G401.6 (cell line): ENCODE measurements at regions not wholly inside any gene's neighbourhood (a gene's known extent, or its start where the extent isn't known, plus 50 kb on each side); places are given as distances from the start of the nearest gene placed in this dataset.
"Not testable (repeated sequence)": the region's sequence is repeated elsewhere in the genome, so short reads cannot be mapped to it uniquely, and the experiment has no call there.

Experiments used
- FAIRE-seq: peaks from 2 replicates; lab custom pipeline; 2012; peaks lifted over from hg19 to GRCh38; lab: Jason Lieb, UNC

DNA sequence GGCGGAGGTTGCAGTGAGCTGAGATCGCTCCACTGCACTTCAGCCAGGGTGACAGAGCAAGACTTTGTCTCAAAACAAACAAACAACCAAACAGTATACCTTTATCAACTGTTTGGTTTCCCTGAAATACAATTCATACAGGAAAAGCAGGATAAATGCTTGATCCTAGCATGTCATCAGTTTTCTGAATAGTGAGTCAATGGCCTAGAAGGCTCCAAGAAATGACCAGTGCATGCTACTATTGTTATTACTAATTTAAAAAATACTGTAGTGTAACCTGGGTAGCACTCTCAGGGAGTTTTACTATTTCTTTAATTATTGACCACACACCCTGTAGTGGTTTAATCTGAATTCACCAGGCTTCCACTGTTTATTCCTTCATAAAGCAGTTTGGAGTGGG lies 101.0 kb upstream of the PTPN3 start:
- FAIRE-seq = no peak

DNA sequence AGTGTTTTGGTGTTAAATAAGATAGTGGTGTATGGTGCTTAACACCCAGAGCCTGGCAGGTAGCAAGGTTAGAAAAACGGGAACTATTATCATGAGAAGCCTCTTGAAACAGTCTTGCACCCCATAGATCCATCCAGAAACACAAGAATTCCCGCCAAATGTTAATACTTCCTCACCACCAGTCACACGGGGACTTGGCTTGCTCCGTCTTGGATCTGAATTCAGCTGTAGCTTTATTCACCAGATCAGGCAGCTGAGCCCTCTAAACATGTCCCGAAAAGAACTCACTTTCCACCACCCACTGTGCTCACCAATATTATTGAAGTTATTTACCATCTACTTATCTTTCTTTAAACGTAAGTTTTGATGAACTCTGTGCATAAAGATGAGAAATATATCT lies 101.6 kb upstream of the PTPN3 start:
- no peak for FAIRE-seq

DNA sequence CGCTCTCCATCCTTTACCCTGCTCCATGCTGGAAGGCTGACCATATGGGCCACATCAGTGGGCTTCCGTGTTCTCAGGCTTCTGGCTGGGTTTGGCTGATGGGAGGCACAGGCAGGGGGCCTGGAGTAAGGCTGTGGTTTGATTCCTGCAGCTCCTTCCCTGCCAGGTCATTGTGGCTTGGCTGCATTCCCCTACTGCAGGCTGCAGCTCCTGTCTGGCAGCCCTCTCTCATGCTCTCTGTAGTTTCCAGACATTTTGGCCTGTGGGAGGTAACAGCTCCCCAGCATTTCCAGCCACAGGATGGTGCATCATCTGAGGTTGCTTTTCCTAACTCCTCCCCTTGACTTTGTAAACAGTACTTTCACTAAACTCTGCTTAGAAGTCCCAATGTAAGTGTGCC lies 102.0 kb upstream of the PTPN3 start:
- no peak for FAIRE-seq

DNA sequence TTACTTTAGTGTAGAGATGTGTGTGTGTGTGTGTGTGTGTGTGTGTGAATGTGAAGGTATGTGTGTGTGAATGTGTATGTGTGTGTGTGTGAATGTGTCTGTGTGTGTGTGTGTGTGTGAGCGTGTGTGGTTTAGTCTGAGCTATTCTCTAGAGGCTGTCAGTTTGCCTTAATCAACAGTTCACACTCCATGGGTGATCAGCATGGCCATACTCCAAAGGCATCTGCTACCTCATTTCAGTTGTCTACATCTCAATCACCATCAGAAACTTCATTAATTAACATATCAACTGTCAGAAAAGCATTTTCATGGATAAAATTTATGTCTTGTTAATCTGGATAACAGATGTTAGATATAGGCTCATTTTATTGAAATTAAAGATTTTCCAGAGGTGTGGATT lies 103.1 kb upstream of the PTPN3 start:
- FAIRE-seq = no peak

DNA sequence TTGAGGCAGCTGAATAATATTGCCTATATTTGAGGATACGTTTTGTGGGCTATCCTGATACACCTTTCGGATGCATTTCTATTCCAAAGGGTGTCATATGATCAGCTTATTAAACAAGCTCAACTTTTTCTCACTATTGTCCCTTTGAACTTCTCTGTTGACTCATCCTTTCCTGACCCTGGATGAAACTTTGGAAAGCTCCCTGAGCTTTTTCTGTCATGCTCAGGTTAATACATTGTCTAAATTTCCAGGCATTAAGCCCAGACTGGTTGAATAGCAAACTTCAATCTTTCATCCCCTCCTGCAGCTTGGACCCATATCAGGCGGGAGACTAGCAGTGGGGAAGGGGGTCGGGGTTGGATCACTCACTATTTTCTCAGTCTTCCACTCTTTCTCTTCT lies 104.9 kb upstream of the PTPN3 start:
- no peak for FAIRE-seq

DNA sequence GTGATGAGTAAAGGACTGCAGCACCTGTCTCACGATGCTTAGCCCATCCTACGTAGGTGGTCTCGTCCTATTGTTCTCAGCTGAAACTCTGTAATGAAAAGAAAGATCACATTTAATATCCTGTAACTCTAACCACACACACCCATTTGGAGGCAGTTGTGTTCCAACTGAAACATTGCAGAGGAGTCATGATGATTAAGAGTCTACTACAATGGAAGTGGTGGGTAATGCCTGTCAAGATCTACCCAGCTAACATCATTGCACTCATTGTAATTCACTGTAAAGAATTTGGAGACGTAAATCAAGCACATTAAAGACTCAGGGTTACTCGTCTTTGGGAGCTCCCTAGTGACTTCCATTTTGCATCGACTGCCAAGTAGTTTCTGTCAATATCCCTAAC lies 106.0 kb upstream of the PTPN3 start:
- no peak for FAIRE-seq

DNA sequence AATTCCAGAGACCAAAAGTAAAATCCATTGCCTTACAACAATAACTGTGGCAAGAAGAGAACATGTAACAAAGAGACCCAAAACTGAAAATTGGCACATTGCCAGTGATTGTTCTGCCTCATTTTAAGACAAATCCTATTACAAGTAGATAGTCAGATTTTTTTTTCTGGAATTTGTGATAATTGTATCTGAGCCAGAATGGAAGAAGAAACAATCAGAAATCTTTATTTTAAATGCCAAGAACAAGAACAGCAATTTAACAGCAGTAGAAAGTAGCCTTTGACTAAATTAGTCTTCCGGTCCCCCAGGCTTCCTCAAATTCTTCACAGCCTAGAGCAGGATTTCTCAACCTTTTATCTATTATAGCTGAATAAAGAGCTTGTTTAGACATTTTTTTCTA lies 106.7 kb upstream of the PTPN3 start:
- FAIRE-seq = no peak

DNA sequence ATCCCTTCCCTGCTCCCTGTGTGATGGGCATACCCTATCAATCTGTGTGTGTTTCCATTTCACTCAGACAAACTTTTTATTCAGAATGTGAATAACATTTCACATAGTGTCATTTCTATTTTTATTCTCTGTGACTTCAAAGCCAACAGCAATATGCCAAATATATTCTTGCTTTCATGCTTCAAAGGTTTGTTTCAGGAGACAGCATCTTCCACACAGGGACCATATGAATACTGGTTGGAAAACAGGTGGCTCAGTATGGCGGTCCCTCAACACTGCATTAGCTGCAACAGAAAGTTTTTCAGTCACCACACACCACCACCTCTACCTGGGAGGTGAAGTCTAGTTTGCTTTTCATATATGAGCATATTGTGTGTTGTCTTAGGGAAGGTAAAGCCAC lies 111.0 kb upstream of the PTPN3 start:
- FAIRE-seq = no peak

DNA sequence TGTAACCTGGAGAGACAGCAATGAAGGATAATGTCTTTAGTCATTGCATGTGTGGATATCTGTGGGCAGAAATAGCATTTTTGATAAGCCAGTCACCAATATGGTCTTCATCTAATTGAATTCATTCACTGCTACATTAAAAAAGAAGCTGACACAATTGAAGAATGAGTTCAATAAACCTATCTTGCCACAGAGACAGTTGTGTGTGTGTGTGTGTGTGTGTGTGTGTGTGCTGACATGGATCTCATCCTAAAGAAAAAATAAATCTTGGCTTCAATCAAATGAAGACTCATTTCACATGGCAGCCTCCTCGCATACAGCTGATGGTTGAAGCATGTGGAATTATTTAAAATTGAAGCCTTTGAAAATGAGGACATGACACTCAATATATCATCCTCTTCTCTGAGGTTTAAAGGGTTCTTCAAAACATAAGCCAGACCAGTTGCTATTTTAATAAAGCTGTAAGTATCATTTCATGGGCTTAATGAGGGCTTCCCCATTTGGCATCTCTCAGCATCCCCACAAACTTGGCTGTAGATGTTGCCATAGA lies 118.5 kb upstream of the PTPN3 start:
- FAIRE-seq = no peak

DNA sequence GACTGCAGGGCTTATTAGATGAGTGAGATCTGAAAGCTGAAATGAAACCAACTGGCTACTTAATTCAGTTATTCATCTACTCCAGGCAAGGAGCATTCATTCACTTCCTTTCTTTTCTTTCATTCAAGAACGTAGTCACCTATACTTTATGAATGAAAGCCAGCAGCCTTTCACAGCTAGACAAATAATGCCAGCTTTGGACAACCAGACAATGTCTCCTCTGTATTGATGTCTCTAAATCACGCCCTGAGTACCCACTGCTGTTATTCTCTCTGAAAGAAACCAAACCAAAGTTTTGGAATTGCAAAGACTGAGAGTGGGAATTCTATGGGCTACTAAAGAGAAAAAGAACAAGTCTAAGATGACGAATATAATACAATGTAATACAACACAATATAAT lies 121.2 kb upstream of the PTPN3 start:
- FAIRE-seq = no peak

DNA sequence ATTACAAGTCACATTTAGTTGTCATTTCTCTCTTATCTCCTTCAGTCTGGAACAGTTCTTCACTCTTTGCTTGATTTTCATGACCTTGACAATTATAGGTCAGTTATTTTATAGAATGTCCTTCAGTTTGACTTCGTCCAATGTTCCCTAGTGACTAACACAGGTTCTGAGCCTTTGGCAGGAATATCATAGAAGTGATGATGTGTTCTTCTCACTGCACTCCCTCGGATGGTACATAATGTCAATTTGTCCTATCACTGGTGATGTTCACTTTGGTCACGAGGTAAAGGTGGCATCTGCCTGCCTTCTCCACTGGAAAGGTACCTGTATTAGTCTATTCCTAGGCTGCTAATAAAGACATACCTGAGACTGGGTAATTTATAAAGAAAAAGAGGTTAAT lies 126.0 kb upstream of the PTPN3 start:
- FAIRE-seq = no peak

DNA sequence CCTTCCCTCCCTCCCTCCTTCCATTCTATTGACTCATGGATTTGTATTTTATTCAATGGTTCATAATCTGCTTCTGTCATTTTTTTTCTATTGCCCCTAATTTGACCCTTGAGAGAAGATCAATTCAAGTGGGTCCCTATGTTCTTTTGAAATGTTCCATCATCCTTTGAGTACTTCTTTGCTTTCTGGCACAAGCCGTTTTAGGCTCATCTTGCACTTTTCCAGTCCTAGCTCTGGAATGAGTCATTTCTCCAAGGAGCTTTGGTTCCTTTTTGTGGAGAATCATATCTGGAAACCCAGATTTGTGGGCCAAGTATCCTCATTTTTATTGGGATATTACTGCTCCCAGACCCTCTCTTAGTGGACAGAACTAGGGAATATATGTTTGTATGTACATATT lies 126.8 kb upstream of the PTPN3 start:
- no peak for FAIRE-seq

DNA sequence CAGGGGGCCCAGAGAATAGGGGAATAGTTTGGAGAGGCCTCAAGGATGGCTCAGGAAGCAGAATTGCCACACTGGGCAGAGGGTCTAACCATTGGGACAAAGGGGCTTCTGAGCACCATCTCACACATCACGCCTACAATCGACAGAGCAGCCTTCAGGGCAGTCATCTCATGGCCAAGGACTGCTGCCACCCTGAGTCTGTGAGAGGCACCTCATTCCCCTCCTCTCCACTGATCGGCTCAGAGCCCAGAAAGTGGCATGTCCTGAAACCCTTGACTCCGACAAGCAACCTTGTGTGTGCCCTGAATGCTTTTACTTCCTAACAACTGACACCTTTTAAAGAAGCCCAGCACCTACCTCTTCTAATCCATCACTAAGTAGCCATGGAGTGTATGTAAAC lies 128.9 kb upstream of the PTPN3 start:
- FAIRE-seq = no peak

DNA sequence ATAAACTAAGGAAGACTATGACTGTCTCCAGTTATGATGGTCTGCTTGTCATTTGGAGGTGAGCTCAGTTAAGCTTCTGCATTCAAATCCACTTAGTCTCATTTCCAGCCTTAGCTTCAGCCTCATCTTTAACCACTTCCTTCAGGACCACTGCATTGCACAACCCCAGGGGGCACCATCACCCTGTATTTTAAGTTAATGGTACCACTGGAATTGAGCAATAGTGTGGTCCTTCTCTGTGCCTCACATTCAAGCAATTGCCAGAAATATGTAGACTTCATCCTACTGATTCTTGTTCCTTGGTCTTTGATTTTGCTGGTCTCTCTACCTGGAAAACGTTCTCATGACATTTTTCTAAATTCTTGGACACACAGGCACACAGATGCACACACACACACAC lies 131.5 kb upstream of the PTPN3 start:
- FAIRE-seq = no peak

DNA sequence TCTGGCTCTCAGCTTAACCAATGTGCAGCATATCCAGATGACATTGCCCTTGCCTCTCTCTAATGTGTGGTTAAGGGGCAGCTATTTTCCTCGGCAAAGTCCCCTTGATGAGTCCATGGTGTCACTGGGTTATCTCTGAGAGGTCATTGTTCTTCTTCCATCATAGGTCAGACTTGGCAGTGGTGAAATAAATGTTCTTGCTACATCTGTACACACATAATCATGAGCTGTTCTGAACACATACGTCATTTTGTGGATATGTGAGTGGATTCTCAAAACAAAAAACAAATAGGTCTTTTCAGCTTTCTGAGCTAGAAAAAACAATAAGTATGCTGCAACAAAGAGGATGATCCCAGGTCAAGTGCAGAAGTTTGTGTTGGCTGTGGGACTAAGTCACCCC lies 134.7 kb upstream of the PTPN3 start:
- FAIRE-seq = no peak

DNA sequence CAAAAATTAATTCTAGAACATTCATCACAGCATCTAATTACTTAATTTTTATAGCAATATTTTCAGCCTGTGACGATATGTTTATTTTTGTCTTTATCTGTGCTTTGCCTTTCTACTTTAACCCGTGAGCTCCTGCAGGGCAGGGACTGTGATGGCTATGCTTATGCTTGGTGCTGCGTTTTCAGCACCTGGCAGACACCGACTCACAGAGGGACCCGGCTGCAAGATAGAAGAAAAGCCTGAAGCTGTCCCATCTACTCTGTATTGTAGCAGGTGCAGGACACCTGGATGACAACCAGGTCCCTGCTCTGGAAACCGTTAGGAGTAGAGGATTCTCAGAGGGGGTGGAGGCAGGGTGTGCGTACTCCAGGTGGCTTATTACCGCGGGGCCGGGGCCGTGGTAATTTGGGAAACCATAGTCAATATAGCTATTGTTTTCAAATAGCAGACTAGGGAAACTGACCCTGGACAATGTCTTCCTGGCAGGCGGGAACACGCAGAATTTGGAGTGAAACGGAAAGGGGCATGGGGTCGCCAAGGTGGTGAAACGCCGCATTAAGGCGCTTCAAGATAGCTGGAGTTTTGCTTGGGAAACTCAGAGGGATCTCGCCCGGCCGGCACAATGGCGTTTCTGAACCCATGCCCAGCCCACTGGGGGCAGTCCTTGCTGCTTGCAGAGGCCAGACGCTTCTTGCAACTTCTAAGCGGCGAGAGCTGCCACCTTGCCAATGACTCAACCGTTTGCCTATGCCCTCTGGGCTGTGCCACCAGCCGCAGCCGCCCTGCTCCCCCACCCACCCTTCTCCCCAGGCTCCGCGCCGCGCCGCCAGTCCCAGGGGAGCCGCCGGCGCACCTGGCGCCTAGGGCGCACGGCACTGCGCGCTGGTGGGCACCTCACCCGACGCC lies 140.1 kb upstream of the PALM2AKAP2 start:
- no peak for FAIRE-seq

DNA sequence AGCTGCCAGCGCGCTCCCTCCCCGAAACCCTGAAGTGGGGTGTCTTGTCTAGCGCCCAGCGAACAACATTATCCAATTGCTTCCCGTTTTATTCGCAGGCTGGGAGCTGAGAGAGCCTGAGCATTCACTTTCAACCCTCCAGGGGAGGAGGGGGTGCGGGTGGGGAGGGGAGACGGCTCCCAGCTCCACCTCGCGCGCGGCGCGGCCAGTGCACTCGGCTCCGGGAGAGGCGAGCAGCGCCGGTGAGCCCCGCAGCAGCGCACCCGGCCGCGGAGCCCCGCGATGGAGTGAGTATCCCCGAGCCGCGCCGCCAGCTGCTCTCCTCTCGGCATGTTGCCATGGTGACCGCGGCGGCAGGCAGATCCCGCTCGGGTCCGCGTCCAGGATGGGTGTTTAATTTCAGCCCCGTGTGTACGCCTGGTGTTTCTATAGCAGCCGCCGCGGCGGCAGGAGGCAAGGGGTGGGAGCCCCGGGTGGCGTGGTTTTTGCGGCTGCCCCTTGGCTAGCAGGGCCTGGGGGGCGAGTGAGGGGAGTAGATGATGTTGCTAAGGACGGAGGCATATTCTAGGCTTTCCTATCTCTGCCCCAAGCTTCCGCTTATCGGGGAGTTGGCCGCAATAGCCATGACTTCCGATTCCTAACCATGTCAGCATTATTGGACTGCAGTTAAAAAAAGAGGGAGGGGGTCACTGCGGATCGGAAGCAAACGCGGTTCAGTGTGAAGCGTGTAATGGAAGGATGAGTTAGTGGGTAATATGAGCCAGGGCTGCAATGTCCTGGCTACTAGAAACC lies 139.2 kb upstream of the PALM2AKAP2 start:
- no peak for FAIRE-seq

DNA sequence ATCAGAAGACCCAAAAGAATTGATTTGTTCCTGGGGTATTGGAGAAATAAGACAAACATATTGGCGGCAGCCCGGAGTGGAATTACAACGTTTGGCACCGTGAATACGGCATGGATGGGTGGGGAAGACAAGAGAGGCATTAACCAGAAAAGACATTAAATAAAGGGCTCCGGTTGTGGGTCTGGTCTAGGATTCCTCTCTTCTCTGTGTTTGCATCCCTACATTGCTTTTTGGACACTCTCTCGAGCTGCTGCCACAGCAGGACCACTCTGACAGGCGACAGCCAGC lies 138.7 kb upstream of the PALM2AKAP2 start:
- FAIRE-seq = no peak

DNA sequence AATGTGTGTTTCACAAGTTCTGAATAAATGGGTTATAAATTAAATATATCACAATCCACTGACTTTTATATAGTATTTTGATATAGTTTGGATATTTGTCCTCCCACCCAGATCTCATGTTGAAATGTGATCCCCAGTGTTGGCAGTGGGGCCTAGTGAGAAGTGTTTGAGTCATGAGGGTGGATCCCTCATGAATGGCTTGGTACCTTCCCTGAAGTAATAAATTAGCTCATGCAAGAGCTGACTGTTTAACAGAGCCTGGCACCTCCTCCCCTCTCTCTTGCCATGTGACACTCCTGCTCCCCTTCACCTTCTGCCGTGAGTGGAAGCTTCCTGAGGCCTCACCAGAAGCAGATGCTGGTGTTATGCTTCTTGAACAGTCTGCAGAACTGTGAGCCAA lies 127.9 kb upstream of the PALM2AKAP2 start:
- FAIRE-seq = no peak

DNA sequence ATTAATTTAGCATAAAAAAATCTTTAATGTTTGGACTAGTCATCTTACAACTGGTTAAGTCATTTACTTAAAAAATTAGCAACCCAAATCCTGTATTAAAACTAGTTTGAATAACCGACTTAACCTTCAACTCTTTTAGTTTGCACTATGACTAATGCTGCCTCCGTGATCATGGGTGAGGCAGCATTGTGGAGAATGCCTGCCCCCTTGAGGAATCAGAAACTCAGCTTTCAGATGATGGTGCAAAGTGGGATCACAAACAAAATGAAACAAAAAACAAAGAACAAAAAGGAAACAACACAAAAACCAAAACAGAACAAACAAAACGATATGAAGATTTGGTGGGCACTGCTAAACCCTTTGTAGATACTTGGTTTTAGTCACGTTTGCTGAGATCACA lies 127.0 kb upstream of the PALM2AKAP2 start:
- FAIRE-seq = no peak

DNA sequence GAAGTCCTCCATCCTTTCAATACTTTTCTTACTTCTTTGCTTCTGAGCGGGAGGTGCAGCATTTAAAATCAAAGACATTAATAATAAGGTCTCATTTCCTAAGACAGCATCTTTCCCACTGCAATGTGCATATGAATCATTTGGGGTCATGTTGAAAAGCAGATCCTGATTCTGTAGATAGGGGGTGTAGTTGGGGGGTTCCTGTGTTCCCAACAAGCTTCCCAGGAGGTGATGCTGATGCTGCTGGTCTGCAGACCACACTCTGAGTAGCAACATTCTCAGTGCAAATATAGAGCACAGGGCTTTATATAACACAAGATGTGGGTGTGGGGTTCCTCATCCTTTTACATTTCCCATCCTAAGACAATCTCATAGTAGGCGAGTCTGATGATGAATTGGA lies 126.5 kb upstream of the PALM2AKAP2 start:
- no peak for FAIRE-seq

DNA sequence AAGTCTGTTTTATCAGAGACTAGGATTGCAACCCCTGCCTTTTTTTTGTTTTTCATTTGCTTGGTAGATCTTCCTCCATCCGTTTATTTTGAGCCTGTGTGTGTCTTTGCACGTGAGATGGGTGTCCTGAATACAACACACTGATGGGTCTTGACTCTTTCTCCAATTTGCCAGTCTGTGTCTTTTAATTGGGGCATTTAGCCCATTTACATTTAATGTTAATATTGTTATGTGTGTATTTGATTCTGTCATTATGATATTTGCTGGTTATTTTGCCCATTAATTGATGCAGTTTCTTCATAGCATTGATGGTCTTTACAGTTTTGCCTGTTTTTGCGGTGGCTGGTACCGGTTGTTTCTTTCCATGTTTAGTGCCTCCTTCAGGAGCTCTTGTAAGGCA lies 116.0 kb upstream of the PALM2AKAP2 start:
- FAIRE-seq = not testable (repeated sequence)

DNA sequence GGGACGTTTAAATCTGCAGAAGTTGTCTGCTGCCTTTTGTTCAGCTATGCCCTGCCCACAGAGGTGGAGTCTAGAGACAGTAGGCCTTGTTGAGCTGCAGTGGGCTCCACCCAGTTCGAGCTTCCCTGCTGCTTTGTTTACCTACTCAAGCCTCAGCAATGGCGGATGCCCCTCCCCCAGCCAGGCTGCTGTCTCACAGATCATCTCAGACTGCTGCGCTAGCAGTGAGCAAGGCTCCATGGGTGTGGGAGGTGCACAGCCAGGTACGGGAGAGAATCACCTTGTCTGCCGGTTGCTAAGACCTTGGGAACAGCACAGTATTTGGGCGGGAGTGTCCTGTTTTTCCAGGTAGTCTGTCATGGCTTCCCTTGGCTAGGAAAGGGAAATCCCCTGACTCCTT lies 114.3 kb upstream of the PALM2AKAP2 start:
- not testable (repeated sequence) for FAIRE-seq

DNA sequence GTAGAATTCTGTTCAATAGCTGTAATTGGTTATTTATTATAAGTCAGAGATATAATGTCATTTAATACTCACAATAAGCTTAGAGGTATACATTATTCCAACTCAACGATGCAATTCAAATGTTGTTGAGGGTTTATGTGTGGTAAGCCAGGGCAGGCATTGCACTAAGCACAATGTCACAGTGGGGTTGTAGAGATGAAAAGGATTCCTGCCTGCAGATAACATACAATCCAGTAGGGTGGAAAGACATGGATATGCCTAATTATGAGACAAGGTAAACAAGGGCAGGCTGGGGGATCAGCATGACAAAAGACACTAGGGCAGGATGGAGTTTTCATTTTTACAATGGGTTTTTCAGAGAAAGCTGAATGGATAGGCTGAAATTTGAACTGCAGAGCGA lies 98.7 kb upstream of the PALM2AKAP2 start:
- no peak for FAIRE-seq
